Body of pancreas (tissue), 4 donors: ENCODE measurements at regions not wholly inside any gene's neighbourhood (a gene's known extent, or its start where the extent isn't known, plus 50 kb on each side); places are given as distances from the start of the nearest gene placed in this dataset.

ENCODE experiments used
- POLR2A ChIP-seq, 3 donors: fragments of 450-650 bp; IDR thresholded peaks; one replicate each; pipeline ENCODE4 v1.6.1; 2016; ENCODE audit warnings: antibody characterized with exemption in 3 of 3, mild to moderate bottlenecking in 2 of 3
- TF ChIP-seq, protein P1 (sequence below), 7 experiments: fragments of 450-650 bp in 4 of 7; fragments of 200-600 bp in 3 of 7; sonication (generic) in 3 of 7; IDR thresholded peaks; one replicate each; pipeline ENCODE4 v1.5.1; 2016 to 2019; ENCODE audit warnings: antibody characterized with exemption in 7 of 7

DNA sequence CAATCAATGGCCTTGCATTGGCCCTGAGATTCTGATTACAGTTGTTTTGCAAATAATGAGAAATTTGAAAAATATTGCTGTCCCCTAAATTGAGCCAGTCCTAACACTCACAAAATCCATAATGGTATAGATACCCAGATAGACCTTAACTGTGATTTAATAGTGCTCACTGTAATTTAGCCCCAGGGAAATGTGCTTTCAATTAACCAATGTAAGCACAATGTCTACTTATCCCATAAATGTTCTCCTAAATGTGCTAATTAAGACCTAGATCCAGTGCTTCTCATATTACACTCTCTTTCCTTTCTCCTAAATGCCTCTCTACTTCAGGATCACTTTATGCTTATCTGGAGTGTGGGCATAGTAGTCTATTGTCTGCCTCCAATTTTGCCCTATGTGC lies 417.8 kb upstream of the CCL2 start:
- TF ChIP-seq, protein P1, sequence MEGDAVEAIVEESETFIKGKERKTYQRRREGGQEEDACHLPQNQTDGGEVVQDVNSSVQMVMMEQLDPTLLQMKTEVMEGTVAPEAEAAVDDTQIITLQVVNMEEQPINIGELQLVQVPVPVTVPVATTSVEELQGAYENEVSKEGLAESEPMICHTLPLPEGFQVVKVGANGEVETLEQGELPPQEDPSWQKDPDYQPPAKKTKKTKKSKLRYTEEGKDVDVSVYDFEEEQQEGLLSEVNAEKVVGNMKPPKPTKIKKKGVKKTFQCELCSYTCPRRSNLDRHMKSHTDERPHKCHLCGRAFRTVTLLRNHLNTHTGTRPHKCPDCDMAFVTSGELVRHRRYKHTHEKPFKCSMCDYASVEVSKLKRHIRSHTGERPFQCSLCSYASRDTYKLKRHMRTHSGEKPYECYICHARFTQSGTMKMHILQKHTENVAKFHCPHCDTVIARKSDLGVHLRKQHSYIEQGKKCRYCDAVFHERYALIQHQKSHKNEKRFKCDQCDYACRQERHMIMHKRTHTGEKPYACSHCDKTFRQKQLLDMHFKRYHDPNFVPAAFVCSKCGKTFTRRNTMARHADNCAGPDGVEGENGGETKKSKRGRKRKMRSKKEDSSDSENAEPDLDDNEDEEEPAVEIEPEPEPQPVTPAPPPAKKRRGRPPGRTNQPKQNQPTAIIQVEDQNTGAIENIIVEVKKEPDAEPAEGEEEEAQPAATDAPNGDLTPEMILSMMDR (IDR thresholded peaks at IDR 0.05), result no peak
- TF ChIP-seq POLR2A (IDR thresholded peaks at IDR 0.05), result no peak
